Vagina (tissue), 2 donors: ENCODE measurements at regions not wholly inside any gene's neighbourhood (a gene's known extent, or its start where the extent isn't known, plus 50 kb on each side); places are given as distances from the start of the nearest gene placed in this dataset.
A peak's percentile ranks its signal among the peaks of the same experiment; 100 is the strongest.

Source experiments
- DNase-seq, 2 donors: peaks; one replicate each; pipeline ENCODE4 v3.0.0-alpha.2; 2017; ENCODE audit errors: extremely low spot score in 2 of 2
- H3K27ac ChIP-seq: fragments of 200-600 bp; sonication (generic); one replicate; pipeline ENCODE4 v1.5.1; 2019
- H3K27me3 ChIP-seq: fragments of 200-600 bp; sonication (generic); one replicate; pipeline ENCODE4 v1.5.1; 2019
- H3K36me3 ChIP-seq, 2 donors: fragments of 200-600 bp; sonication (generic); one replicate each; pipeline ENCODE4 v1.5.1; 2017 to 2019
- H3K4me1 ChIP-seq: fragments of 200-600 bp; sonication (generic); one replicate; pipeline ENCODE4 v1.5.1; 2019
- H3K4me3 ChIP-seq, 2 donors: fragments of 200-600 bp; sonication (generic); 1 replicate in 1 of 2; 2 replicates in 1 of 2; pipeline ENCODE4 v1.5.1; 2016 to 2019
- H3K9me3 ChIP-seq: fragments of 200-600 bp; sonication (generic); one replicate; pipeline ENCODE4 v1.5.1; 2019
- CTCF ChIP-seq, 3 experiments: fragments of 450-650 bp in 2 of 3; fragments of 200-600 bp in 1 of 3; sonication (generic) in 1 of 3; IDR thresholded peaks; one replicate each; pipeline ENCODE4 v1.5.1; 2017 to 2019; ENCODE audit warnings: antibody characterized with exemption in 3 of 3, mild to moderate bottlenecking in 2 of 3, moderate library complexity in 2 of 3
- POLR2A ChIP-seq, 2 donors: fragments of 450-650 bp; IDR thresholded peaks; one replicate each; pipeline ENCODE4 v1.6.1; 2017; ENCODE audit warnings: antibody characterized with exemption in 2 of 2, mild to moderate bottlenecking in 2 of 2, moderate library complexity in 2 of 2
- POLR2AphosphoS5 ChIP-seq, 2 donors: sonication (generic); formaldehyde crosslinking; IDR thresholded peaks; one replicate each; pipeline ENCODE4 v1.9.0; 2017; ENCODE audit warnings: antibody characterized with exemption in 2 of 2, mild to moderate bottlenecking in 2 of 2, low read depth in 1 of 2; ENCODE audit not compliant: insufficient read depth in 1 of 2
- intact Hi-C: fragments of 100-400 bp; cut with DNase I; formaldehyde crosslinking; loops from one replicate; pipeline ENCODE4 v1.15.1; 2023

GRCh38 chr10:113219446-113219845 is 269.4 kb downstream of the TCF7L2 start:
- Histone ChIP-seq H3K27ac (no peak overlapping the region), H3K27me3 (no peaks in the 10 kb centered on the region), H3K4me3 (no peak overlapping the region), H3K4me1 (no peaks in the 10 kb centered on the region), H3K36me3 (no peaks in the 10 kb centered on the region), H3K9me3 (no peaks in the 10 kb centered on the region)
- TF ChIP-seq POLR2A (IDR thresholded peaks at IDR 0.05) (no peak), CTCF (IDR thresholded peaks at IDR 0.05) (no peak), POLR2AphosphoS5 (IDR thresholded peaks at IDR 0.05; ENCODE audit: insufficient read depth in 1 of 2, low read depth in 1 of 2) (no peak)
- DNase-seq = no peak
- intact Hi-C loops = no loop called here

GRCh38 chr10:113221756-113222168 is 271.7 kb downstream of the TCF7L2 start:
- intact Hi-C loops = no loop called here
- no peak for TF ChIP-seq CTCF (IDR thresholded peaks at IDR 0.05)
- TF ChIP-seq POLR2AphosphoS5 (IDR thresholded peaks at IDR 0.05; ENCODE audit: insufficient read depth in 1 of 2, low read depth in 1 of 2) = no peak
- no peak for TF ChIP-seq POLR2A (IDR thresholded peaks at IDR 0.05)
- no peak for DNase-seq
- no peak overlapping the region for H3K27ac ChIP-seq
- H3K4me3 ChIP-seq = no peak overlapping the region
- no peaks in the 10 kb centered on the region for H3K9me3 ChIP-seq
- H3K27me3 ChIP-seq = no peaks in the 10 kb centered on the region
- H3K4me1 ChIP-seq = no peaks in the 10 kb centered on the region
- H3K36me3 ChIP-seq = no peaks in the 10 kb centered on the region

GRCh38 chr10:113222207-113222606 is 272.2 kb downstream of the TCF7L2 start:
- intact Hi-C loops = no loop called here
- H3K9me3 ChIP-seq = no peaks in the 10 kb centered on the region
- TF ChIP-seq POLR2AphosphoS5 (IDR thresholded peaks at IDR 0.05; ENCODE audit: insufficient read depth in 1 of 2, low read depth in 1 of 2) (no peak), POLR2A (IDR thresholded peaks at IDR 0.05) (no peak), CTCF (IDR thresholded peaks at IDR 0.05) (no peak)

GRCh38 chr10:113225364-113225763 is 275.3 kb downstream of the TCF7L2 start:
- DNase-seq = peak in 1 of 2 donors; percentile 56
- TF ChIP-seq CTCF (IDR thresholded peaks at IDR 0.05) (no peak), POLR2AphosphoS5 (IDR thresholded peaks at IDR 0.05; ENCODE audit: insufficient read depth in 1 of 2, low read depth in 1 of 2) (no peak), POLR2A (IDR thresholded peaks at IDR 0.05) (no peak)
- Histone ChIP-seq H3K27me3 (no peaks in the 10 kb centered on the region), H3K27ac (no peak overlapping the region), H3K9me3 (no peaks in the 10 kb centered on the region), H3K36me3 (no peaks in the 10 kb centered on the region), H3K4me1 (no peaks in the 10 kb centered on the region), H3K4me3 (no peak overlapping the region)
- intact Hi-C loops = no loop called here

More at GRCh38 chr10:113222207-113222606, 272.2 kb downstream of the TCF7L2 start:
- H3K4me1 ChIP-seq = no peaks in the 10 kb centered on the region
- H3K36me3 ChIP-seq = no peaks in the 10 kb centered on the region
- H3K27ac ChIP-seq = no peak overlapping the region
- H3K4me3 ChIP-seq = no peak overlapping the region
- no peak for DNase-seq
- H3K27me3 ChIP-seq = no peaks in the 10 kb centered on the region

- DNase-seq = peak in 1 of 2 donors; percentile 62
- TF ChIP-seq CTCF (IDR thresholded peaks at IDR 0.05) (no peak), POLR2AphosphoS5 (IDR thresholded peaks at IDR 0.05; ENCODE audit: insufficient read depth in 1 of 2, low read depth in 1 of 2) (no peak), POLR2A (IDR thresholded peaks at IDR 0.05) (no peak)
- H3K9me3 ChIP-seq = no peaks in the 10 kb centered on the region
- H3K27me3 ChIP-seq = no peaks in the 10 kb centered on the region
- H3K4me3 ChIP-seq = no peak overlapping the region
- intact Hi-C loops = no loop called here
- no peaks in the 10 kb centered on the region for H3K36me3 ChIP-seq
- no peaks in the 10 kb centered on the region for H3K4me1 ChIP-seq
- H3K27ac ChIP-seq = no peak overlapping the region
These were observed 275.9 kb downstream of the TCF7L2 start for GRCh38 chr10:113225903-113226302.
